ENCODE measurements at regions not wholly inside any gene's neighbourhood (a gene's known extent, or its start where the extent isn't known, plus 50 kb on each side); places are given as distances from the start of the nearest gene placed in this dataset.
"Not testable (repeated sequence)": the region's sequence is repeated elsewhere in the genome, so short reads cannot be mapped to it uniquely, and the experiment has no call there.

- H3K9me3 ChIP-seq, result no peaks in the 10 kb centered on the region
- TF ChIP-seq CTCF (IDR thresholded peaks at IDR 0.05) (no peak), POLR2A (IDR thresholded peaks at IDR 0.05) (no peak)
- H3K4me1 ChIP-seq, result no peaks in the 10 kb centered on the region
- no peak overlapping the region for H3K27ac ChIP-seq
- no peaks in the 10 kb centered on the region for H3K36me3 ChIP-seq
- DNase-seq, result no peak
- intact Hi-C loops (cut with DNase I; ENCODE audit: low total_unique reads), result no loop called here
- H3K4me3 ChIP-seq, result no peak overlapping the region
- no peaks in the 10 kb centered on the region for H3K27me3 ChIP-seq
These were observed 84.0 kb downstream of the LACC1 start for GRCh38 chr13:43963726-43964125.

GRCh38 chr13:43964698-43965458 is 85.2 kb downstream of the LACC1 start:
- Histone ChIP-seq H3K4me3 (no peak overlapping the region), H3K9me3 (no peaks in the 10 kb centered on the region), H3K36me3 (no peaks in the 10 kb centered on the region), H3K4me1 (no peaks in the 10 kb centered on the region), H3K27me3 (no peaks in the 10 kb centered on the region), H3K27ac (no peak overlapping the region)
- no peak for DNase-seq
- intact Hi-C loops (cut with DNase I; ENCODE audit: low total_unique reads), result no loop called here
- TF ChIP-seq POLR2A (IDR thresholded peaks at IDR 0.05), result no peak
- TF ChIP-seq CTCF (IDR thresholded peaks at IDR 0.05), result no peak

GRCh38 chr13:43965459-43965845 is 85.7 kb downstream of the LACC1 start:
- no peaks in the 10 kb centered on the region for H3K27me3 ChIP-seq
- TF ChIP-seq CTCF (IDR thresholded peaks at IDR 0.05), result no peak
- TF ChIP-seq POLR2A (IDR thresholded peaks at IDR 0.05), result no peak
- no peak overlapping the region for H3K4me3 ChIP-seq
- no peak overlapping the region for H3K27ac ChIP-seq
- H3K36me3 ChIP-seq, result no peaks in the 10 kb centered on the region
- no peak for DNase-seq
- intact Hi-C loops (cut with DNase I; ENCODE audit: low total_unique reads), result no loop called here
- H3K4me1 ChIP-seq, result no peaks in the 10 kb centered on the region
- H3K9me3 ChIP-seq, result no peaks in the 10 kb centered on the region

GRCh38 chr13:43968251-43968942 is 88.7 kb downstream of the LACC1 start:
- H3K36me3 ChIP-seq; H3K9me3 ChIP-seq; intact Hi-C loops (cut with DNase I; ENCODE audit: low total_unique reads); H3K27ac ChIP-seq; H3K4me1 ChIP-seq; H3K4me3 ChIP-seq; H3K27me3 ChIP-seq; DNase-seq: not testable (repeated sequence)

- H3K36me3 ChIP-seq; H3K4me3 ChIP-seq; intact Hi-C loops (cut with DNase I; ENCODE audit: low total_unique reads); H3K9me3 ChIP-seq; DNase-seq; H3K27ac ChIP-seq; H3K4me1 ChIP-seq; H3K27me3 ChIP-seq: not testable (repeated sequence)
These were observed 89.4 kb downstream of the LACC1 start for GRCh38 chr13:43968943-43969690.

GRCh38 chr13:43969919-43970318 is 90.2 kb downstream of the LACC1 start:
- intact Hi-C loops (cut with DNase I; ENCODE audit: low total_unique reads); DNase-seq; H3K27ac ChIP-seq; H3K4me3 ChIP-seq; H3K27me3 ChIP-seq; H3K9me3 ChIP-seq; H3K4me1 ChIP-seq; H3K36me3 ChIP-seq: not testable (repeated sequence)

GRCh38 chr13:43970520-43971242 is 91.0 kb downstream of the LACC1 start:
- intact Hi-C loops (cut with DNase I; ENCODE audit: low total_unique reads); H3K36me3 ChIP-seq; H3K4me3 ChIP-seq; H3K4me1 ChIP-seq; H3K27me3 ChIP-seq; DNase-seq; H3K27ac ChIP-seq; H3K9me3 ChIP-seq: not testable (repeated sequence)

GRCh38 chr13:43971324-43971723 is 91.6 kb downstream of the LACC1 start:
- H3K36me3 ChIP-seq; H3K27me3 ChIP-seq; H3K4me3 ChIP-seq; H3K4me1 ChIP-seq; intact Hi-C loops (cut with DNase I; ENCODE audit: low total_unique reads); H3K27ac ChIP-seq; DNase-seq; H3K9me3 ChIP-seq: not testable (repeated sequence)

Measured in uterus (tissue), 3 donors.